NCI-H2081 (cell line): ENCODE measurements at regions not wholly inside any gene's neighbourhood (a gene's known extent, or its start where the extent isn't known, plus 50 kb on each side); places are given as distances from the start of the nearest gene placed in this dataset.
"Not testable (repeated sequence)": the region's sequence is repeated elsewhere in the genome, so short reads cannot be mapped to it uniquely, and the experiment has no call there.

Experiments used
- DNase-seq, 2 experiments: peaks; one replicate each; lab custom pipeline; 2025; lab: John Stamatoyannopoulos, UW

GRCh38 chr12:14032191-14032590, 50.8 kb upstream of the GRIN2B start:
- not testable (repeated sequence) for DNase-seq

- DNase-seq = no peak
Measured at GRCh38 chr12:14043776-14044175, 62.4 kb upstream of the GRIN2B start.

- DNase-seq = no peak
Measured at GRCh38 chr12:14048941-14049545, 67.6 kb upstream of the GRIN2B start.

GRCh38 chr12:14057895-14058294, 76.5 kb upstream of the GRIN2B start:
- DNase-seq = no peak

GRCh38 chr12:14058717-14059116, 77.3 kb upstream of the GRIN2B start:
- DNase-seq = no peak

GRCh38 chr12:14059548-14059947, 78.1 kb upstream of the GRIN2B start:
- DNase-seq = no peak

GRCh38 chr12:14065616-14066015, 84.2 kb upstream of the GRIN2B start:
- no peak for DNase-seq

GRCh38 chr12:14066021-14066420, 84.6 kb upstream of the GRIN2B start:
- DNase-seq = no peak

GRCh38 chr12:14068961-14069360, 87.6 kb upstream of the GRIN2B start:
- DNase-seq = no peak

- DNase-seq = no peak
Measured at GRCh38 chr12:14071833-14072232, 90.4 kb upstream of the GRIN2B start.

- DNase-seq = no peak
Measured at GRCh38 chr12:14072987-14073386, 91.6 kb upstream of the GRIN2B start.

GRCh38 chr12:14075797-14076393, 94.5 kb upstream of the GRIN2B start:
- no peak for DNase-seq

- no peak for DNase-seq
Measured at GRCh38 chr12:14076538-14076937, 95.1 kb upstream of the GRIN2B start.

GRCh38 chr12:14086838-14087237, 105.4 kb upstream of the GRIN2B start:
- DNase-seq = peak; percentile 8 to 61

GRCh38 chr12:14099994-14100393, 118.6 kb upstream of the GRIN2B start:
- DNase-seq = no peak

- not testable (repeated sequence) for DNase-seq
Measured at GRCh38 chr12:14101556-14101955, 120.2 kb upstream of the GRIN2B start.

GRCh38 chr12:14111230-14111865, 129.9 kb upstream of the GRIN2B start:
- DNase-seq = no peak

- no peak for DNase-seq
Measured at GRCh38 chr12:14113031-14113430, 131.6 kb upstream of the GRIN2B start.

- DNase-seq = no peak
Measured at GRCh38 chr12:14126692-14127091, 145.3 kb upstream of the GRIN2B start.

GRCh38 chr12:14129611-14130195, 148.3 kb upstream of the GRIN2B start:
- DNase-seq = no peak

- no peak for DNase-seq
Measured at GRCh38 chr12:14135996-14136395, 154.6 kb upstream of the GRIN2B start.

- no peak for DNase-seq
Measured at GRCh38 chr12:14138495-14138894, 157.1 kb upstream of the GRIN2B start.
